HUES6 (cell line): ENCODE measurements at regions not wholly inside any gene's neighbourhood (a gene's known extent, or its start where the extent isn't known, plus 50 kb on each side); places are given as distances from the start of the nearest gene placed in this dataset.
A peak's percentile ranks its signal among the peaks of the same experiment; 100 is the strongest.

Source experiments
- H3K27ac ChIP-seq: 2 replicates; pipeline ENCODE4 v1.7.0; 2013; ENCODE audit warnings: low read depth, mild to moderate bottlenecking, low read length, inconsistent platforms
- H3K27me3 ChIP-seq: 2 replicates; pipeline ENCODE4 v1.6.1; 2013; ENCODE audit warnings: low read length; ENCODE audit not compliant: control insufficient read depth, insufficient read depth
- H3K36me3 ChIP-seq: 2 replicates; pipeline ENCODE4 v1.6.1; 2013; ENCODE audit warnings: low read length; ENCODE audit not compliant: control insufficient read depth, insufficient read depth
- H3K4me1 ChIP-seq: 2 replicates; pipeline ENCODE4 v1.6.1; 2013; ENCODE audit warnings: low read length; ENCODE audit not compliant: control insufficient read depth, insufficient read depth
- H3K4me3 ChIP-seq: 2 replicates; pipeline ENCODE4 v1.5.1; 2013; ENCODE audit warnings: low read depth, low read length
- H3K9ac ChIP-seq: one replicate; pipeline ENCODE4 v1.6.1; 2013; ENCODE audit warnings: mild to moderate bottlenecking, low read length
- H3K9me3 ChIP-seq: 2 replicates; pipeline ENCODE4 v1.6.1; 2013; ENCODE audit warnings: low read depth, low read length; ENCODE audit not compliant: control insufficient read depth, insufficient read depth

GRCh38 chr14:97458255-97458654 lies 661.1 kb downstream of the VRK1 start:
- H3K27ac ChIP-seq: no peak overlapping the region
- peak overlapping the region; percentile 56 for H3K4me3 ChIP-seq
- peaks cover 20% of the 10 kb centered on the region; the same call in 1 of the 2 replicates for H3K27me3 ChIP-seq
- H3K4me1 ChIP-seq: peaks cover 17% of the 10 kb centered on the region
- peaks cover 3% of the 10 kb centered on the region; the same call in 1 of the 2 replicates for H3K36me3 ChIP-seq
- peak overlapping the region; percentile 21 for H3K9ac ChIP-seq
- H3K9me3 ChIP-seq: peaks cover 19% of the 10 kb centered on the region

- H3K27ac ChIP-seq: no peak overlapping the region; the same call in 1 of the 2 replicates
- H3K36me3 ChIP-seq: peaks cover 3% of the 10 kb centered on the region; the same call in 1 of the 2 replicates
- H3K9me3 ChIP-seq: peaks cover 19% of the 10 kb centered on the region
- H3K4me3 ChIP-seq: peak overlapping the region; percentile 56
- peaks cover 20% of the 10 kb centered on the region; the same call in 1 of the 2 replicates for H3K27me3 ChIP-seq
- H3K4me1 ChIP-seq: peaks cover 17% of the 10 kb centered on the region
- peak overlapping the region; percentile 30 for H3K9ac ChIP-seq
Observed at GRCh38 chr14:97458661-97459579, 661.7 kb downstream of the VRK1 start.

- Histone ChIP-seq H3K9me3 (peaks cover 19% of the 10 kb centered on the region), H3K27ac (no peak overlapping the region), H3K36me3 (peaks cover 3% of the 10 kb centered on the region; the same call in 1 of the 2 replicates), H3K9ac (no peak overlapping the region), H3K4me3 (no peak overlapping the region), H3K4me1 (peaks cover 17% of the 10 kb centered on the region), H3K27me3 (peaks cover 16% of the 10 kb centered on the region; the same call in 1 of the 2 replicates)
Observed at GRCh38 chr14:97462081-97462480, 664.9 kb downstream of the VRK1 start.

DNA sequence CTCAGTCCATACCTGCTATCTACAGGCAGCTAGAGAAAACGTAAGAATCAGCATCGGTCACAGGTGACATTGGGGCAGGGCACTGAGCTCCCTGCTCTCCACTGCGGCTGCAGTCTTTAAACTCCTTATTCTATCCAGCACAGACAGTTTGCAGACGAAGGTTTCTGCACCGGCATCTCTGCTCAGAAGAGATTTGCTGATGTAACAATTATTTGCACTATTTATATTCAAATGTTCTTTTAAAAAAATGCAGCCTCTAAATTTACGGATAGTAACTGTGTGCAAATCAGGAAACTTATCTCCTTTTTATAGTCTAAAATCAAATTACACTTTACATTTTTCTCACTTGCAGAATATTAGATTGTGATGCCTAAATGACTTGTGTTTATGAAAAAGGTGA lies 671.0 kb downstream of the VRK1 start:
- Histone ChIP-seq H3K36me3 (no peaks in the 10 kb centered on the region), H3K9ac (no peak overlapping the region), H3K27ac (no peak overlapping the region), H3K4me1 (peaks cover 23% of the 10 kb centered on the region), H3K9me3 (no peaks in the 10 kb centered on the region; the same call in none of the 2 replicates), H3K4me3 (no peak overlapping the region), H3K27me3 (no peaks in the 10 kb centered on the region)

- Histone ChIP-seq H3K9ac (no peak overlapping the region), H3K27ac (no peak overlapping the region), H3K4me1 (no peaks in the 10 kb centered on the region), H3K9me3 (no peaks in the 10 kb centered on the region), H3K4me3 (no peak overlapping the region), H3K27me3 (no peaks in the 10 kb centered on the region), H3K36me3 (no peaks in the 10 kb centered on the region)
Observed at GRCh38 chr14:97477353-97477752, 680.2 kb downstream of the VRK1 start.

- H3K4me1 ChIP-seq: no peaks in the 10 kb centered on the region
- H3K27ac ChIP-seq: no peak overlapping the region
- no peaks in the 10 kb centered on the region for H3K36me3 ChIP-seq
- H3K9ac ChIP-seq: no peak overlapping the region
- no peak overlapping the region for H3K4me3 ChIP-seq
- no peaks in the 10 kb centered on the region for H3K27me3 ChIP-seq
- H3K9me3 ChIP-seq: no peaks in the 10 kb centered on the region
Observed at GRCh38 chr14:97485201-97485600, 688.0 kb downstream of the VRK1 start.

DNA sequence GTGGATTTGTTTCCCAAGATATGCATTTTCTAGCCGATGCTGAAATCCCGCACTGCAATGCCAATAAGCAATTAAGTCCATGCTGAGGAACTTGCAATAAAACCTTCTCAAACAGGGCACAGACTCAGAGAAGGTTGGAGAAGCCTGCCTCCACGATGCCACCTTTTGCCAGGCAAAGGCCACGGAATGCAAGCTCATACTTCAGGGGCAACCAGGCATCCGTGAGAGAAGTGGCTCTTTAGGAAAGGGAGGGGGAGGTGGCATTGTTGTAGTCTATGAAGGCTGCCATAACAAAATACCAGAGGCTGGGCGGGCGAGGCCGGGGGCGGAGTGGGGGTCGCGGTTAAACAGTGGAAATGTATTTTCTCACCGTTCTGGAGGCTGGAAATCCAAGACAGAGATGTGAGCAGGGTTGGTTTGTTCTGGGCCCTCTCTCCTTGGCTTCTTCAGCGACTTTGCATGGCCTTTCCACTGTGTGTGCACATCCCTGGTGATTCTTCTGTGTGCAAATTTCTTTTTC lies 689.5 kb downstream of the VRK1 start:
- Histone ChIP-seq H3K4me3 (no peak overlapping the region), H3K4me1 (no peaks in the 10 kb centered on the region), H3K9me3 (no peaks in the 10 kb centered on the region), H3K27ac (no peak overlapping the region), H3K9ac (no peak overlapping the region), H3K36me3 (no peaks in the 10 kb centered on the region), H3K27me3 (no peaks in the 10 kb centered on the region)

DNA sequence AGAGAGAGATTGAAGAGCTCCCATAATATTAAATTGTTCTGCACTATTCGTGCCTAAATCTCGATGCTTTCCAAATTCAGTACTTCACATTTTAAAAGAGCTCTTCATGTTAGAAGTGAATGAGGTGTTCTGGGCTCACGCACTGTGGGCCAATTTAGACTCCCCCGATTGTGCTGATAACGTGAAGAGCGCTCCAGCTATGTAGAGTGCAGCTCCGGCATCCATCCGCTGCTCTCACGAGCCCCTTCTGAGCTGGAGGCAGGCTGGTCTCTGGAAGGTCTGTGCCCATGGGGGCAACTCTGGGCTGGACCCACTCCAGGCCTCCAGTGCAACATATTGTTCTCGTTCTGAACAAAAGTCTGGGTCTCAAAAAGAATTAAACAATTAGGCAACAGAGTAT lies 692.6 kb downstream of the VRK1 start:
- Histone ChIP-seq H3K4me1 (no peaks in the 10 kb centered on the region), H3K4me3 (no peak overlapping the region), H3K9me3 (no peaks in the 10 kb centered on the region), H3K27ac (no peak overlapping the region), H3K36me3 (no peaks in the 10 kb centered on the region), H3K9ac (no peak overlapping the region), H3K27me3 (no peaks in the 10 kb centered on the region)

- H3K27me3 ChIP-seq: no peaks in the 10 kb centered on the region
- H3K9me3 ChIP-seq: no peaks in the 10 kb centered on the region
- H3K36me3 ChIP-seq: no peaks in the 10 kb centered on the region
- no peak overlapping the region for H3K9ac ChIP-seq
- H3K4me3 ChIP-seq: no peak overlapping the region
- no peaks in the 10 kb centered on the region for H3K4me1 ChIP-seq
- H3K27ac ChIP-seq: no peak overlapping the region
Observed at GRCh38 chr14:97490521-97491070, 693.4 kb downstream of the VRK1 start.

DNA sequence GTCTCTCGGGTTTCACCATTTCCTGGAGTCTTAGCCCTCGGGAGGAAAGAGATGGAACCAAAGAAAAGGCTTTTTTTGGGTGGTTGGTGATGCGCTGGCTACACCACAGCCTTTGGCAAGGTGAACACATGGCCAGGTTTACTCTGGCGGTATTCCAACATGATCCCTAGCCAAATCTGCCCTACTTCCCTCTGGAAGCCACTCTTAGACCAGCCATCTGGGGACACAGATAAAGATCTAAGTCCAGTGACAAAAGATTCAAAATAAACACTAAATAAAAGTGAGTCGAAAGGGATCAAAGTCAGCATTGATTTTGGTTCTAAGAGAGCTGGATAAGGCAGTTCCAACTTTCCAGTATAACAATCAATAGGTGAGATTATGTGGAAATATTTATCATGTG lies 694.5 kb downstream of the VRK1 start:
- no peak overlapping the region for H3K27ac ChIP-seq
- no peaks in the 10 kb centered on the region for H3K9me3 ChIP-seq
- no peak overlapping the region for H3K4me3 ChIP-seq
- H3K4me1 ChIP-seq: peaks cover 4% of the 10 kb centered on the region; the same call in 1 of the 2 replicates
- H3K27me3 ChIP-seq: no peaks in the 10 kb centered on the region
- H3K36me3 ChIP-seq: no peaks in the 10 kb centered on the region
- H3K9ac ChIP-seq: no peak overlapping the region
